NOMO-1 treated with dmso at 0.1 percent for 144 hours (cell line): ENCODE measurements at regions not wholly inside any gene's neighbourhood (a gene's known extent, or its start where the extent isn't known, plus 50 kb on each side); places are given as distances from the start of the nearest gene placed in this dataset.
A peak's percentile ranks its signal among the peaks of the same experiment; 100 is the strongest.
"Not testable (repeated sequence)": the region's sequence is repeated elsewhere in the genome, so short reads cannot be mapped to it uniquely, and the experiment has no call there.

ENCODE experiments used
- DNase-seq: peaks from one replicate; lab custom pipeline; 2025; ENCODE audit not compliant: unreplicated experiment; lab: John Stamatoyannopoulos, UW

GRCh38 chr1:101465941-101466340 is 229.1 kb downstream of the S1PR1 start:
- no peak for DNase-seq

GRCh38 chr1:101474039-101474665 is 237.3 kb downstream of the S1PR1 start:
- DNase-seq: peak; percentile 1

DNA sequence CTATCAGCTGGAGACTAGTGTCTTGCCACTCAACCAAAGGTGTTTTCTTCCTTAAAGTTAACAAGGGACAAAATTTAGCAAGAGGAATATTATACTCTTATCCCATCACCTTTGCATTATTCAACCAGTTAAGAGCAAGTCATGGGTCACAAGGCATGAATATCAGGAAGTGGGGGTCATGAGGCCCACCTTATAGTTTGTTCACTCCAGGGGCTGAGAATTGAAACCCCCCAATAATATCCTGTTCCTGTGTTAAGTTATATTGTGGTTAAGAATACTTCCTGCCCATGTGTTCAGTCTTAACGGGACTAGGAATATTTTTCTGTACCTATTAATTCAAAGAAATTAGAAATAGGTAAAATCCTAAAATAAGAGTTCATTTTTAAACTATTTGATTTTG is 239.7 kb downstream of the S1PR1 start:
- no peak for DNase-seq

GRCh38 chr1:101479945-101480344 is 243.1 kb downstream of the S1PR1 start:
- no peak for DNase-seq

GRCh38 chr1:101482306-101482705 is 245.5 kb downstream of the S1PR1 start:
- no peak for DNase-seq

- DNase-seq: no peak
Measured at GRCh38 chr1:101483982-101484688, 247.3 kb downstream of the S1PR1 start.

DNA sequence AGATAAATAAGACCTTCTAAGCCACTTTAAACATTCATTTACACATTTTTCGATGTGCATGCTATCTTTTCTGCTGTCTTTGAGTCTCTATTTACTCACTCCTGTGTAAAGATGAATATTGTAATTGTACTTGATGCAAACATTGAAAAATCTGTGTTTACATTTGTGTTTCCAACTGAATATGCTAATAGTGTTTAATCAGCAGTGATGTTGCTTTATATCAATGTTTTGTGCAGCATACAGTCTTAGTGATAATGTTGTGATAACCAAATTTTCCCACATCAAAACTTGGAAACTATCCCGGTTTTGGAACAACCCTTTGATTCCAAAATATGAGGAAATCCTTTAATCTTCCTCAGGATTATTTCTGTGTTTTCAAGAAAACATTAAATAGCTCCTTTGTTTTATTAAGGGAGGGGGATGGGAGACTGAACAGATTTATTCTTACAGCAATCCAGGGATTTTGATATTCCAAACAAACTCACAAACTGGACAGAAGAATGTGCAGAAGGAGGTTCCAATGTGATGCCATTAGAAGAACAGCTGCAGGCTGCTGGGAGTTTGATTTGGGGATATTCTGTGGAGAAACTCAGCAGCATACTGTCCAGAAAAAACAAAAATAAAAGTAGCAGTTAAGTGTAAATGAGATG is 248.0 kb downstream of the S1PR1 start:
- DNase-seq: no peak

DNA sequence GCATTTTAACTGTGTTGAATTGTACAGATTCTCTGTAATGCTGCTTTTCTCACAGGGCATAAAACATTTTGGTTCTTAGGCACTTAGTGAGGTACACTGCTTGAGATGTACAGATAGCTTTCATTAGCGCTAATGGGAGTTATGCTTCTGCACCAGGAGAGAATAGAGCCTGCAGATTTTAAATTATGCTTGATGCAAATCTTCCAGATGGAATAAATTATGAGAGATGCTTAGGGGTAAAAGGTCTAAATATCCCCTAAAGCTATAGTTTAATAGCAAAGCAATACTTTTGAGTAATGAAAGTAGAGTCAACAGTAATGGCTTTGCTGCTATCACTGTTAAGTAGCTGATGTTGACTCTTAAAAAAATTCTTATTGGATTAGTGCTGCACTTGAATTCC is 248.9 kb downstream of the S1PR1 start:
- DNase-seq: no peak

DNA sequence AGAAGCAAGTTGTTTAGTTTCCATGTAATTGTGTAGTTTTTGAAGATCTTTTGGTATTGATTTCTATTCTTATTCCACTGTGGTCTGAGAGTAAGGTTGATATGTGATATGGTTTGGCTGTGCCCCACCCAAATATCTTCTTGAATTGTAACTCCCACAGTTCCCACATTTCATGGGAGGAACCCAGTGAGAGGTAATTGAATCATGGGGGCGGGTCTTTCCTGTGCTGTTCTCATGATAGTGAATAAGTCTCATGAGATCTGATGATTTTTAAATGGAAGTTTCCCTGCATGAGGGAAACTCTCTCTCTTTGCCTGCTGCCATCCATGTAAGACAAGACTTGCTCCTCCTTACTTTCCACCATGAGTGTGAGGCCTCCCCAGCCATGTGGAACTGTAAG is 255.3 kb downstream of the S1PR1 start:
- not testable (repeated sequence) for DNase-seq

DNA sequence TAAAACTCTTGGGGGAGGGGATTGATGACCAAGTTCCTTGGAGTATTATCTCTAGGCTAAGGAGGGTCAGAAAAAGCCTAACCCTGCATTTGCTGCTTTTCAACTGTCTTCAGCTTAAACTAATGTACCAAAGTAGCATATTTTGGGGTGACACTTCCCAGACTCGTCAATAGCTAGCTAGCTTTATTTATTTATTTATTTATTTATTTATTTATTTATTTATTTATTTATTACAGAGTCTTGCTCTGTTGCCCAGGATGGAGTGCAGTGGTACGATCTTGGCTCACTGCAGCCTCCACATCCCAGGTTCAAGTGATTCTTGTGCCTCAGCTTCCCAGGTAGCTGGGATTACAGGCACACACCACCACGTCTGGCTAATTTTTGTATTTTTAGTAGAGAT is 257.1 kb downstream of the S1PR1 start:
- DNase-seq: not testable (repeated sequence)

DNA sequence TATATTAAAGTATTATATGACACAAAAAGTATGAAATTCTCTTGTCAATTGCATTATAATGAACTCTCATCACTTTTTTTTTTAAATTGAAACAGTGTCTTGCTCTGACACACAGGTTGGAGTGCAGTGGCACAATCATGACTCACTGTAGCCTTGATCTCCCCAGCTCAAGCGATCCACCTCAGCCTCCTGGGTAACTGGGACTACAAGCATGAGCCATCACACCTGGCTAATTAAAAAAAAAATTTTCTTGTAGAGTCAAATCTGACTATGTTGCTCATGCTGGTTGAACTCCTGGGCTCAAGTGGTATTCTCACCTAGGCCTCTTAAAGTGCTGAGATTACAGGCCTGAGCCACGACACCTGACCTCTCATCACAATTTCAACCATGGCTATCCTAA is 259.3 kb downstream of the S1PR1 start:
- no peak for DNase-seq

DNA sequence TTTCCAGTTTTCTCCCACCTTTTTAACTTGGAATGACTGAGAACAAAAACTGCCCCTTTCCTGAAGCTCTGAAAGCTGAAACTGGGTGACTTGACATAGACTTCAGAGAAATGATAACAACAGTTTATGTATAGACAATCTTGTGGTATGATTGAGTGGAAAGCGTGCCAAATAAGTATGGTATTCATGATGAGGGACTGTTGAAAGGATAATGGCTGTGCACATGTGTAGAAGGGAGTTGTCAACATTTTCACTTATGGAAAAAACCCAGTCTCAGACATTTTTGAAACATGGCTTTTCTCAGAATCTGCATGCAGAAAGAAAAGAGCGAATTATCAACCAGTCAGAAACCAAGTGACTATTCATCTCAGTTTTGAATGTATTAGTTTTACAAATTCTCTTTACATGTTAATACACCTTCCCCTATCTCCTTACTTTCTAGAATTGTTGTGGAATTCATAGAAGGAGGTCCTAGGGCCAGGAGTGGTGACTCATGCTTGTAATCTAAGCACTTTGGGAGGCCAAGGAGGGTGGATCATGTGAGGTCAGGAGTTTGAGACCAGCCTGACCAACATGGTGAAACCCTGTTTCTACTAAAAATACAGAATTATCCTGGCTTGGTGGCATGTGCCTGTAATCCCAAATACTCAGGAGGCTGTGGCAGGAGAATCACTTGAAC is 261.2 kb downstream of the S1PR1 start:
- no peak for DNase-seq

- not testable (repeated sequence) for DNase-seq
Measured at GRCh38 chr1:101504106-101504505, 267.3 kb downstream of the S1PR1 start.

DNA sequence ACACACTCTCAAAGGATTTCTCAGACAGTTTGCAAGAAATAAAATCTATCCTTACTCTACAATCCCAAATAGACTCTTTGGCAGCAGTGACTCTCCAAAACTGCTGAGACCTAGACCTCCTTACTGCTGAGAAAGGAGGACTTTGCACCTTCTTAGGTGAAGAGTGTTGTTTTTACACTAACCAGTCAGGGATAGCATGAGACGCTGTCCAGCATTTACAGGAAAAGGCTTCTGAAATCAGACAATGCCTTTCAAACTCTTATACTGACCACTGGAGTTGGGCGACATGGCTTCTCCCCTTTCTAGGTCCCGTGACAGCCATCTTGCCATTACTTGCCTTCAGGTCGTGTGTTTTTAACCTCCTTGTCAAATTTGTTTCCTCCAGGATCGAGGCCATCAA is 268.4 kb downstream of the S1PR1 start:
- DNase-seq: not testable (repeated sequence)

GRCh38 chr1:101506541-101507164 is 269.8 kb downstream of the S1PR1 start:
- no peak for DNase-seq

GRCh38 chr1:101507547-101507971 is 270.7 kb downstream of the S1PR1 start:
- DNase-seq: no peak

DNA sequence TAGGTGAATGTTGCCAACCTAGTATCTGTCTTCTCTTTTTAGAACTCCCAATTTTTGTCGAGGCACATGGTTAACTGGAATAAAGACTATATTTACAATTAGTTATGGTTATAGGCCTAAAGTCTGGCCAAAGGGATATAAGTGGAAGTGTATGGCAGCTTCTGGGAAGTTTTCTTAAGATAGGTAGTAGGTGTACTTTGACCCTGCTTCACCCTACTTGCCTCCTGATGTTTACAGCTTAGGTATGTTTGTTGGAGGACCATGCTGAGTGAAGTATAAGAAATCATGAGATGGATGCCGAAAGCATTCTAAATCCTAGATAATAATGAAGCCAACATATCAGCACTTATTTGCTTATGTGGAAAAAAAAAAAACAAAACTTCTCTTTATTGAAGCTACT is 272.1 kb downstream of the S1PR1 start:
- no peak for DNase-seq

DNA sequence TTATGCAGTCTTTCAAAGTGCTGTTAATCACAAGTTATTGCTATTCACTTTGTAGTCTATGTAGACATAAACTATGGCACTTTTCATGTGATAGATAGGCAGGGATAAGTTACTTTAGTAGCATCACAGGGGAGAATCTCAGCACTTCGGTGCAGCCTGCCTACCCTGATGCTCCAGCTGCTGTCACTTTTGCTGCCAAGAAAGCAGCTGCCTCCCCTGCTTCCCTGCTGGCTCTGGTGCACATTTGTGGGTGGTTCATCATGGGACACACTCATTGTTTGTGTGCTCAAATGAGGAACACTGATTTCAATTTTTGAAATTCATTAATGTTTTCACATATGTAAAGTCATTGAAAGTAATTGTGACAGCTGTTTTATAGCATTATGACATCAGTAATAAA is 272.6 kb downstream of the S1PR1 start:
- DNase-seq: no peak

- DNase-seq: no peak
Measured at GRCh38 chr1:101511202-101511891, 274.5 kb downstream of the S1PR1 start.

GRCh38 chr1:101520302-101520701 is 283.5 kb downstream of the S1PR1 start:
- DNase-seq: no peak

GRCh38 chr1:101522486-101522885 is 285.7 kb downstream of the S1PR1 start:
- DNase-seq: no peak
